HEK293 (cell line): ENCODE measurements at regions not wholly inside any gene's neighbourhood (a gene's known extent, or its start where the extent isn't known, plus 50 kb on each side); places are given as distances from the start of the nearest gene placed in this dataset.

ENCODE experiments used
- CTCF ChIA-PET: fragments of 350-600 bp; formaldehyde crosslinking; extraction: SDS; loops from one replicate; lab custom pipeline; 2021; ENCODE audit warnings: antibody characterized with exemption; lab: Yijun Ruan, JAX
- POLR2A ChIA-PET: fragments of 300-600 bp; formaldehyde crosslinking; extraction: SDS; loops from one replicate; lab custom pipeline; 2020; ENCODE audit warnings: antibody characterized with exemption, inconsistent platforms; lab: Yijun Ruan, JAX
- H3K27ac ChIP-seq: fragments of 200-500 bp; sonication (Bioruptor generic); 2 replicates; pipeline ENCODE4 v1.5.1; 2014; ENCODE audit warnings: low read depth, low read length, control low read depth, inconsistent platforms; ENCODE audit errors: extremely low read depth
- H3K36me3 ChIP-seq, 2 experiments: fragments of 200-500 bp in 1 of 2; sonication (Bioruptor generic) in 1 of 2; 1 replicate in 1 of 2; 2 replicates in 1 of 2; pipeline ENCODE4 v1.5.1; 2014 to 2017; ENCODE audit warnings: inconsistent platforms in 2 of 2, low read length in 2 of 2; ENCODE audit not compliant: control insufficient read depth in 2 of 2, insufficient read depth in 1 of 2
- H3K4me1 ChIP-seq: fragments of 200-500 bp; sonication (Bioruptor generic); 2 replicates; pipeline ENCODE4 v1.5.1; 2014; ENCODE audit warnings: mild to moderate bottlenecking, low read length, inconsistent platforms; ENCODE audit not compliant: control insufficient read depth, insufficient read depth
- H3K4me3 ChIP-seq: 2 replicates; pipeline ENCODE4 v1.5.1; 2011; ENCODE audit warnings: low read depth, mild to moderate bottlenecking, control low read depth, low read length, moderate library complexity
- H3K9me3 ChIP-seq: fragments of 200-500 bp; sonication (Bioruptor generic); 2 replicates; pipeline ENCODE4 v1.5.1; 2014; ENCODE audit warnings: low read depth, low read length, inconsistent platforms; ENCODE audit not compliant: control insufficient read depth, insufficient read depth
- BCL11A ChIP-seq: fragments of 450-650 bp; formaldehyde crosslinking; IDR thresholded peaks from 2 replicates; pipeline ENCODE4 v1.5.1; 2016; ENCODE audit warnings: low read depth, missing biosample characterization, missing genetic modification characterization
- GLI4 ChIP-seq: fragments of 450-650 bp; formaldehyde crosslinking; IDR thresholded peaks from 2 replicates; pipeline ENCODE4 v1.5.1; 2016; ENCODE audit warnings: missing biosample characterization, missing genetic modification characterization
- KLF7 ChIP-seq: fragments of 450-650 bp; formaldehyde crosslinking; IDR thresholded peaks from 2 replicates; pipeline ENCODE4 v1.5.1; 2016; ENCODE audit warnings: missing biosample characterization, missing genetic modification characterization, borderline replicate concordance
- SP3 ChIP-seq: fragments of 450-650 bp; formaldehyde crosslinking; IDR thresholded peaks from 2 replicates; pipeline ENCODE4 v1.5.1; 2016; ENCODE audit warnings: missing biosample characterization, missing genetic modification characterization
- SP7 ChIP-seq: fragments of 450-650 bp; formaldehyde crosslinking; IDR thresholded peaks from 2 replicates; pipeline ENCODE4 v1.5.1; 2016; ENCODE audit warnings: missing biosample characterization, missing genetic modification characterization
- ZBTB8A ChIP-seq: fragments of 450-650 bp; formaldehyde crosslinking; IDR thresholded peaks from 2 replicates; pipeline ENCODE4 v1.5.1; 2016; ENCODE audit warnings: missing biosample characterization, missing genetic modification characterization
- ZEB2 ChIP-seq: fragments of 450-650 bp; formaldehyde crosslinking; IDR thresholded peaks from 2 replicates; pipeline ENCODE4 v1.5.1; 2016; ENCODE audit warnings: missing biosample characterization, missing genetic modification characterization
- ZFHX2 ChIP-seq: fragments of 450-650 bp; formaldehyde crosslinking; conservative IDR thresholded peaks from 2 replicates; pipeline ENCODE4 v1.5.1; 2016; ENCODE audit warnings: missing biosample characterization, missing genetic modification characterization
- ZNF140 ChIP-seq: fragments of 450-650 bp; formaldehyde crosslinking; IDR thresholded peaks from 2 replicates; pipeline ENCODE4 v1.5.1; 2016; ENCODE audit warnings: missing biosample characterization, missing genetic modification characterization
- ZNF175 ChIP-seq: fragments of 450-650 bp; formaldehyde crosslinking; IDR thresholded peaks from 2 replicates; pipeline ENCODE4 v1.5.1; 2016; ENCODE audit warnings: missing biosample characterization, missing genetic modification characterization
- ZNF19 ChIP-seq: fragments of 450-650 bp; formaldehyde crosslinking; IDR thresholded peaks from 2 replicates; pipeline ENCODE4; 2016; ENCODE audit warnings: missing biosample characterization, missing genetic modification characterization, low read depth
- ZNF202 ChIP-seq: fragments of 450-650 bp; formaldehyde crosslinking; IDR thresholded peaks from 2 replicates; pipeline ENCODE4 v1.5.1; 2016; ENCODE audit warnings: missing biosample characterization, missing genetic modification characterization, borderline replicate concordance
- ZNF23 ChIP-seq: fragments of 450-650 bp; formaldehyde crosslinking; IDR thresholded peaks from 2 replicates; pipeline ENCODE4 v1.5.1; 2016; ENCODE audit warnings: missing biosample characterization, missing genetic modification characterization, borderline replicate concordance
- ZNF335 ChIP-seq: fragments of 450-650 bp; formaldehyde crosslinking; conservative IDR thresholded peaks from 2 replicates; pipeline ENCODE4 v1.5.1; 2016; ENCODE audit warnings: missing biosample characterization, missing genetic modification characterization
- ZNF48 ChIP-seq: fragments of 450-650 bp; formaldehyde crosslinking; IDR thresholded peaks from 2 replicates; pipeline ENCODE4 v1.5.1; 2016; ENCODE audit warnings: missing biosample characterization, missing genetic modification characterization
- ZNF529 ChIP-seq: fragments of 450-650 bp; formaldehyde crosslinking; IDR thresholded peaks from 2 replicates; pipeline ENCODE4 v1.5.1; 2017; ENCODE audit warnings: missing genetic modification characterization, missing biosample characterization; ENCODE audit not compliant: insufficient replicate concordance
- ZNF549 ChIP-seq: fragments of 450-650 bp; IDR thresholded peaks from 2 replicates; pipeline ENCODE4 v1.5.1; 2018; ENCODE audit warnings: missing biosample characterization, missing genetic modification characterization, mild to moderate bottlenecking, inconsistent platforms, moderate library complexity
- ZNF677 ChIP-seq: fragments of 450-650 bp; IDR thresholded peaks from 2 replicates; pipeline ENCODE4 v1.5.0; 2018; ENCODE audit warnings: missing biosample characterization, mild to moderate bottlenecking, missing genetic modification characterization, moderate library complexity
- ZNF747 ChIP-seq: fragments of 450-650 bp; formaldehyde crosslinking; IDR thresholded peaks from 2 replicates; pipeline ENCODE4 v1.5.1; 2016; ENCODE audit warnings: missing biosample characterization, missing genetic modification characterization
- TF ChIP-seq, protein P1 (sequence below): fragments of 450-650 bp; formaldehyde crosslinking; IDR thresholded peaks from 2 replicates; pipeline ENCODE4 v1.5.1; 2016; ENCODE audit warnings: missing biosample characterization, missing genetic modification characterization
- TF ChIP-seq, protein P2 (sequence below): fragments of 450-650 bp; formaldehyde crosslinking; IDR thresholded peaks from 2 replicates; pipeline ENCODE4 v1.5.1; 2016; ENCODE audit warnings: missing biosample characterization, missing genetic modification characterization, low read depth
- TF ChIP-seq, protein P3 (sequence below): fragments of 450-650 bp; formaldehyde crosslinking; IDR thresholded peaks from 2 replicates; pipeline ENCODE4 v1.5.1; 2016; ENCODE audit warnings: missing biosample characterization, missing genetic modification characterization, borderline replicate concordance
- TF ChIP-seq, protein P4 (sequence below): fragments of 450-650 bp; formaldehyde crosslinking; IDR thresholded peaks from 2 replicates; pipeline ENCODE4 v1.5.1; 2016; ENCODE audit warnings: missing biosample characterization, missing genetic modification characterization

GRCh38 chr16:65922923-65923322 is 443.6 kb upstream of the CDH5 start:
- no peaks in the 10 kb centered on the region for H3K9me3 ChIP-seq
- ChIA-PET POLR2A (no interaction called here), CTCF (no interaction called here)
- H3K27ac ChIP-seq: no peak overlapping the region
- no peak overlapping the region for H3K4me3 ChIP-seq
- no peaks in the 10 kb centered on the region for H3K36me3 ChIP-seq
- no peaks in the 10 kb centered on the region for H3K4me1 ChIP-seq
- TF ChIP-seq SP3 (no peak), ZNF549 (tag by site-specific recombination) (no peak), ZNF529 (no peak), ZEB2 (no peak), ZNF48 (no peak), SP7 (tag by site-specific recombination) (no peak), ZBTB8A (tag by site-specific recombination) (no peak)
- TF ChIP-seq, protein P1, sequence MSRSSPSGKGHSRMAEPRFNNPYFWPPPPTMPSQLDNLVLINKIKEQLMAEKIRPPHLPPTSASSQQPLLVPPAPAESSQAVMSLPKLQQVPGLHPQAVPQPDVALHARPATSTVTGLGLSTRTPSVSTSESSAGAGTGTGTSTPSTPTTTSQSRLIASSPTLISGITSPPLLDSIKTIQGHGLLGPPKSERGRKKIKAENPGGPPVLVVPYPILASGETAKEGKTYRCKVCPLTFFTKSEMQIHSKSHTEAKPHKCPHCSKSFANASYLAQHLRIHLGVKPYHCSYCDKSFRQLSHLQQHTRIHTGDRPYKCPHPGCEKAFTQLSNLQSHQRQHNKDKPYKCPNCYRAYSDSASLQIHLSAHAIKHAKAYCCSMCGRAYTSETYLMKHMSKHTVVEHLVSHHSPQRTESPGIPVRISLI (tag by site-specific recombination): no peak
- TF ChIP-seq, protein P2, sequence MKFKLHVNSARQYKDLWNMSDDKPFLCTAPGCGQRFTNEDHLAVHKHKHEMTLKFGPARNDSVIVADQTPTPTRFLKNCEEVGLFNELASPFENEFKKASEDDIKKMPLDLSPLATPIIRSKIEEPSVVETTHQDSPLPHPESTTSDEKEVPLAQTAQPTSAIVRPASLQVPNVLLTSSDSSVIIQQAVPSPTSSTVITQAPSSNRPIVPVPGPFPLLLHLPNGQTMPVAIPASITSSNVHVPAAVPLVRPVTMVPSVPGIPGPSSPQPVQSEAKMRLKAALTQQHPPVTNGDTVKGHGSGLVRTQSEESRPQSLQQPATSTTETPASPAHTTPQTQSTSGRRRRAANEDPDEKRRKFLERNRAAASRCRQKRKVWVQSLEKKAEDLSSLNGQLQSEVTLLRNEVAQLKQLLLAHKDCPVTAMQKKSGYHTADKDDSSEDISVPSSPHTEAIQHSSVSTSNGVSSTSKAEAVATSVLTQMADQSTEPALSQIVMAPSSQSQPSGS (tag by site-specific recombination): no peak
- TF ChIP-seq, protein P3, sequence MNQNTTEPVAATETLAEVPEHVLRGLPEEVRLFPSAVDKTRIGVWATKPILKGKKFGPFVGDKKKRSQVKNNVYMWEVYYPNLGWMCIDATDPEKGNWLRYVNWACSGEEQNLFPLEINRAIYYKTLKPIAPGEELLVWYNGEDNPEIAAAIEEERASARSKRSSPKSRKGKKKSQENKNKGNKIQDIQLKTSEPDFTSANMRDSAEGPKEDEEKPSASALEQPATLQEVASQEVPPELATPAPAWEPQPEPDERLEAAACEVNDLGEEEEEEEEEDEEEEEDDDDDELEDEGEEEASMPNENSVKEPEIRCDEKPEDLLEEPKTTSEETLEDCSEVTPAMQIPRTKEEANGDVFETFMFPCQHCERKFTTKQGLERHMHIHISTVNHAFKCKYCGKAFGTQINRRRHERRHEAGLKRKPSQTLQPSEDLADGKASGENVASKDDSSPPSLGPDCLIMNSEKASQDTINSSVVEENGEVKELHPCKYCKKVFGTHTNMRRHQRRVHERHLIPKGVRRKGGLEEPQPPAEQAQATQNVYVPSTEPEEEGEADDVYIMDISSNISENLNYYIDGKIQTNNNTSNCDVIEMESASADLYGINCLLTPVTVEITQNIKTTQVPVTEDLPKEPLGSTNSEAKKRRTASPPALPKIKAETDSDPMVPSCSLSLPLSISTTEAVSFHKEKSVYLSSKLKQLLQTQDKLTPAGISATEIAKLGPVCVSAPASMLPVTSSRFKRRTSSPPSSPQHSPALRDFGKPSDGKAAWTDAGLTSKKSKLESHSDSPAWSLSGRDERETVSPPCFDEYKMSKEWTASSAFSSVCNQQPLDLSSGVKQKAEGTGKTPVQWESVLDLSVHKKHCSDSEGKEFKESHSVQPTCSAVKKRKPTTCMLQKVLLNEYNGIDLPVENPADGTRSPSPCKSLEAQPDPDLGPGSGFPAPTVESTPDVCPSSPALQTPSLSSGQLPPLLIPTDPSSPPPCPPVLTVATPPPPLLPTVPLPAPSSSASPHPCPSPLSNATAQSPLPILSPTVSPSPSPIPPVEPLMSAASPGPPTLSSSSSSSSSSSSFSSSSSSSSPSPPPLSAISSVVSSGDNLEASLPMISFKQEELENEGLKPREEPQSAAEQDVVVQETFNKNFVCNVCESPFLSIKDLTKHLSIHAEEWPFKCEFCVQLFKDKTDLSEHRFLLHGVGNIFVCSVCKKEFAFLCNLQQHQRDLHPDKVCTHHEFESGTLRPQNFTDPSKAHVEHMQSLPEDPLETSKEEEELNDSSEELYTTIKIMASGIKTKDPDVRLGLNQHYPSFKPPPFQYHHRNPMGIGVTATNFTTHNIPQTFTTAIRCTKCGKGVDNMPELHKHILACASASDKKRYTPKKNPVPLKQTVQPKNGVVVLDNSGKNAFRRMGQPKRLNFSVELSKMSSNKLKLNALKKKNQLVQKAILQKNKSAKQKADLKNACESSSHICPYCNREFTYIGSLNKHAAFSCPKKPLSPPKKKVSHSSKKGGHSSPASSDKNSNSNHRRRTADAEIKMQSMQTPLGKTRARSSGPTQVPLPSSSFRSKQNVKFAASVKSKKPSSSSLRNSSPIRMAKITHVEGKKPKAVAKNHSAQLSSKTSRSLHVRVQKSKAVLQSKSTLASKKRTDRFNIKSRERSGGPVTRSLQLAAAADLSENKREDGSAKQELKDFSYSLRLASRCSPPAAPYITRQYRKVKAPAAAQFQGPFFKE: no peak

GRCh38 chr16:65919986-65920376 is 446.5 kb upstream of the CDH5 start:
- H3K4me3 ChIP-seq: no peak overlapping the region
- no peaks in the 10 kb centered on the region for H3K4me1 ChIP-seq
- CTCF ChIA-PET: interaction anchor here (0.5 kb wide), 1 partner anchor 349 kb away, joined by 5 read pairs; no protein-coding TSS in a partner anchor
- H3K9me3 ChIP-seq: no peaks in the 10 kb centered on the region
- H3K27ac ChIP-seq: no peak overlapping the region
- no peaks in the 10 kb centered on the region for H3K36me3 ChIP-seq
- POLR2A ChIA-PET: no interaction called here
- TF ChIP-seq ZNF23 (tag by site-specific recombination) (no peak), ZFHX2 (tag by site-specific recombination) (no peak), KLF7 (tag by site-specific recombination) (no peak), ZNF175 (tag by site-specific recombination) (no peak), ZNF140 (no peak), ZNF202 (tag by site-specific recombination) (no peak), GLI4 (no peak), ZNF335 (no peak), ZNF747 (tag by site-specific recombination) (no peak), ZNF19 (tag by site-specific recombination) (no peak), SP3 (no peak), ZNF677 (no peak), BCL11A (tag by site-specific recombination) (no peak)
- TF ChIP-seq, protein P4, sequence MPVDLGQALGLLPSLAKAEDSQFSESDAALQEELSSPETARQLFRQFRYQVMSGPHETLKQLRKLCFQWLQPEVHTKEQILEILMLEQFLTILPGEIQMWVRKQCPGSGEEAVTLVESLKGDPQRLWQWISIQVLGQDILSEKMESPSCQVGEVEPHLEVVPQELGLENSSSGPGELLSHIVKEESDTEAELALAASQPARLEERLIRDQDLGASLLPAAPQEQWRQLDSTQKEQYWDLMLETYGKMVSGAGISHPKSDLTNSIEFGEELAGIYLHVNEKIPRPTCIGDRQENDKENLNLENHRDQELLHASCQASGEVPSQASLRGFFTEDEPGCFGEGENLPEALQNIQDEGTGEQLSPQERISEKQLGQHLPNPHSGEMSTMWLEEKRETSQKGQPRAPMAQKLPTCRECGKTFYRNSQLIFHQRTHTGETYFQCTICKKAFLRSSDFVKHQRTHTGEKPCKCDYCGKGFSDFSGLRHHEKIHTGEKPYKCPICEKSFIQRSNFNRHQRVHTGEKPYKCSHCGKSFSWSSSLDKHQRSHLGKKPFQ (tag by site-specific recombination): no peak
- TF ChIP-seq, all 188 proteins: peak for 0
